Right renal cortex interstitium (tissue), 3 donors: ENCODE measurements at regions not wholly inside any gene's neighbourhood (a gene's known extent, or its start where the extent isn't known, plus 50 kb on each side); places are given as distances from the start of the nearest gene placed in this dataset.

Experiments used
- DNase-seq, 3 donors: peaks; one replicate each; pipeline ENCODE4 v3.0.0-alpha.2; 2013; ENCODE audit warnings: low read depth in 3 of 3, low spot score in 2 of 3

- DNase-seq: no peak
Observed at GRCh38 chr5:109476292-109476691, 66.5 kb upstream of the PJA2 start.

- no peak for DNase-seq
Observed at GRCh38 chr5:109469896-109470662, 60.3 kb upstream of the PJA2 start.

- peak; percentile 93 to 95 (median 94) for DNase-seq
Observed at GRCh38 chr5:109468737-109469420, 59.1 kb upstream of the PJA2 start.

GRCh38 chr5:109468288-109468676 lies 58.5 kb upstream of the PJA2 start:
- DNase-seq: no peak

GRCh38 chr5:109467058-109467457 lies 57.3 kb upstream of the PJA2 start:
- DNase-seq: no peak
